Epidermal melanocyte (primary cell): ENCODE measurements at regions not wholly inside any gene's neighbourhood (a gene's known extent, or its start where the extent isn't known, plus 50 kb on each side); places are given as distances from the start of the nearest gene placed in this dataset.

Experiments used
- DNase-seq: peaks from one replicate; pipeline ENCODE4 v3.0.0; 2011; ENCODE audit warnings: low spot score; ENCODE audit not compliant: insufficient read length

GRCh38 chr4:155616117-155616516 is 50.5 kb upstream of the GUCY1A1 start:
- DNase-seq, result no peak

DNA sequence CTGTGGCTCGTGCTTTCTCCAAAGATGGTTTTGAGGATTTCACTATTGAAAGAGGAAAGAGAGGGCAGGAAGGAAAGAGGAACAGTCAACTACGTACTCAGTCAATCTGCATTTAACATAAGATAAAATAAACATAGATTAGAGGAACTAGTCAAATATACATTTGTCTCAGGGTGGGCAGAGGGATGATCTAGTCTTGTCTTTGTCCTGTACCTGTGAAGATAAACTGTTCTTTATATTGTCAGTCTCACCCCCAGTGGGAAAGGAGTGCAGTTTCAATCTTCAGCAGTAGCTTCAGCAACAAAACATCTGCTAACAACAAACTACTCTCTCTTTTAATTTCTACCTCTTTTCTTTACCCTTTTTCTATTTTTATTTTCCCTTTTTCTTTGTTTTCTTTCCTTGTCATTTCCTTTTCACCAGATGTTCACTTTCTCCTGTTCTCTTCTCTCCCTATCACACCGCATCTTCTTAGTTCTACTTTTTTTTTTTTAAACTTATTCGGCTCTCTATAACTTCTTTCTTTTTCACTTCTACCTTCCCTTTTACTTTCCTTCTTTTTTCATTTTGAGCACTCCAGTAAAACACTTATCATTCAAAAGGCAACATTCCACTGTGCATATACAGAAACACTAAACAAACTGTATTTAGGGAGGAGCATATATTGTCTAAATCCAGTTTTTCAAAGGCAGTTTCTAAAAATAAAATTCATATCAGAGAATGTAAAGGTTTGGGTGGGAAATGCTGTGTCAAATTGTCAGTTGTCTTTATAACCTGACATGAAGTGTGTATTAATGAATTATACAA is 51.4 kb upstream of the GUCY1A1 start:
- DNase-seq, result no peak

- DNase-seq, result no peak
Observed at GRCh38 chr4:155614111-155614762, 52.4 kb upstream of the GUCY1A1 start.

DNA sequence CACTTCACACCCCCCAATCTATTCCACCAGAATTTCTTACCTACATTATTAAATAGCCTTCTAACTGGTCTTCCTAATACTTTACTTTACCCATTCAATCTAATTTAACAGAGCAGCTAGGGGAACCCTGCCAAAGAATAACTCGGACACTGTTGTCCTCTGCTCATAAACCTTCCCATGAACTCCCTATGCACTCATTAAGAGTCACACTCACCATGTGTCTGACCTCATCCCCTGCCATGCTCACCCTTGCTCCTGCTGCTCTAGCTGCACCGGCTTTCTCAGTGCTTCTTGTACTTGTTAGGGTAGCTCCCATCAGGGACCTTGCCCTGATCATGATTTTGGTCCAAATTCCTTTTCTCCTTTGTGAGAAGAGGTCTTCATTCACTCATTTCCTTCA is 54.6 kb upstream of the GUCY1A1 start:
- no peak for DNase-seq

- DNase-seq, result no peak
Observed at GRCh38 chr4:155611501-155611900, 55.1 kb upstream of the GUCY1A1 start.

GRCh38 chr4:155610143-155610542 is 56.5 kb upstream of the GUCY1A1 start:
- DNase-seq, result no peak

DNA sequence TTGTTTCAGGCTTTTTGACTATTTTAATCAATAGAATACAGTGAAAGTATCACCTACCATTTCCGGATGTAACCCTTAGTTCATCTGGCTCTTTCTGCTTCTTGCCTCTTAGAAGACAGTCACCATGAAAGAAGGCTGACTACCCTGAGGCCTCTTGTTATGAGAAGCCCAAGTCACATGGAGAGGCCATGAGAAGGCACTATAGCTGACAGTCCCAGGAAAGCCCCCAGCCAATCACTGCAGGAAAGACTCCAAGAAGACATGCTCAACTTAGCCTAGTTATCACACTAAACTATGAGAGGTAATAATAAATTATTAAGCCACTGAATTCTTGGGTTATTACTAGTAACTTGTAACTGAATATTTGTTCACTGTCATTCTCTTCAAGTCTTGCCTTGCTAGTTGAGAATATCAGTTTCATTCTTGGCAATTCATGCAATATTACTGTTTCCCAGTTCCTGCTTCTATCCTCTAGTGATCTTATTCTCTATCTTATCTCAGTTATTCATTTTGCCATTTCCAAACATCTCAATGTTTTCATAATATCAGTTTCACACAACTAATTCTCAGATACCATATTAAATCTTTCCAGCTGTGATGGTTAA is 57.1 kb upstream of the GUCY1A1 start:
- DNase-seq, result no peak

DNA sequence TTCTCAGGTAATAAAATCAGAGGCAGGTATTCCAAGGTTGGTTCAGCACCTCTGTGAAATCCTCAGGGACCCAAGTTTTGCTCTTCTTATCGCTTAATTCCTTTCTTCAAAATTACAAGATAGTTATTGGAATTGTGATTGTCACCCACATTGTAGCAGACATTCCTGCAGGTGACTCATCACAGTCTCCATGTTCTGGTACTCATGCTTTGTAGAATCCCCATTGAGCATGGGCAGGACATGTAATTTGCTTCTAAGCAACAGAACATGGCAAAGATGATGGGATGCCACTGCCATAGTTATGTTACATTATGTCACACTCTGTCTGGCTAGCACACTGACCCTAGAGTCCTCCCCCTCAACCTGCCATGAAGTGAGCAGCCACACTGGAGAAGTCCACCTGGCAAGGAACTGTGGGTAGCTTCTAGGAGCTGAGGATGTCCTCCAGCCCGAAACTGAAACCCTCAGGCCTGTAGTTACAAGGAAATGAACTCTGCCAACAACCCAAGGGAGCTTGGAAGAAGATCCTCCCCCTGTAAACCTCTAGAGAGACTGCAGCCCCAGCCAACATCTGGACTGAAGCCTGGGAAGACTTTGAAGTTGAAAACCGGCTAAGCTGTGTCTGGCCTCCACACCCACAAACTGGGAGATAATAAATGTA is 58.3 kb upstream of the GUCY1A1 start:
- DNase-seq, result no peak

GRCh38 chr4:155607481-155607880 is 59.2 kb upstream of the GUCY1A1 start:
- no peak for DNase-seq

DNA sequence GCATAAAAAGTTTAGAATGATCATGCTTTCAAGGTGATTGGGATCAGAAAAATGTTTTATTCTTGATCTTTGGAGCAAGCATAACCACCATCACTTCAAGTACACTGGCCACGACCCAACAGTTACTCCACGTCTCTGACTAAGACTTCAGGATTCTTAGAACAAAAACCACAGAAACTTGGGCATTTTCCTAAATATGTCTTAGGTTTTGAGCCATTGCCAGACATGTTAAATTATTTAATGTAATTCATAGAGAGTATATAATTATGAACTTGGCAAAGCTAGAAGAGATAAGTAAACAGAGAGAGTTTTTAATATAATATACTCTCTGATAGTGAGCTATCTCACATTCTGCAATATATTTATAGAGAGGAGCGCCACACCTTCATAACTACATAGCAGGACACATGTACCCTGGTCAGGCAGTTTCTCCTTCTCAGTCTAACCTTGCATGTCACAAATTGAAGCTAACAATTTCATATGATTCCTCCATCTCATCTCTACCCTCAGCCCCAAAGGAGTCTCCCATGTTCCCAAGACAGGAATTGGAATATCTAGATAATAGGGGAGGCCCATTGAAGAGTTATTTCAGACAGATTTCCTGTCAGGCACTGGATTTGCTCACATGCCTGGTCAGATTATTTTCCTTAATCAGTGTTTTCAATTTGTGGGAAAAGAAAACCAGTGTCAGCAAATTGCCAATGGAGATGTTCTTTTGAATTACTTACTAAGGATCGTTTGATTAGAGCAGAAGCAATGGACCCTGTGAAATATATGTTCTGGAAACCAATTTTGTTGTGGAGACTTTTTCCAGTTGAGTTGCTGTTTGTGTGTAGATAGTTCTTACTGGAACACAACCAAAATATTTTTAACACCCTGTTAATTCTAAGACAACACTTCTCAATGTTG is 61.7 kb upstream of the GUCY1A1 start:
- no peak for DNase-seq

DNA sequence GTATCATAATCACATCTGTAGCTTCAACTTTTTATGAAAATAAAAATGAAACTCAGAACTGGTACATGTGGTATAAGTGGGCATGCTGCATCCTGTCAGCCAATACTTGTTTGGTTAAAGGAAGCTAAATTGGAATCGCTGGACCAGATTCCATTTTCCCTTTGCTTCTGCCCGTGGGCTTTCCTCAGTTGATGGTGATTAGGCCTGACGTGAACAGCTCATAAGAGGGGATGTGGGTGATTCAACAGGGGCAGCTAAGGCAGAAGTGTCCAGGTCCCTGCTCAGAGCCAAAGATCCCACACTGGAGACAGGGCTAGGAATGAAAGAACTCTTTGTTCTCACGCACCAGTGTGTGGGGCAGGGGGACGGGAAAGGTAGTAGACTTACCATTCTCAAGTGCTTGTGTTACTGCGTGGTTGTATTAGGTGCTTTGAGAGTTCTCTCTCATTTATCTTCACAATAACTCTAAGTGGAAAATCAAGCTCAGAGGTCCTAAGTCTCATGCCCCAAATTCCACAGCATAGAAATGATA is 63.2 kb upstream of the GUCY1A1 start:
- no peak for DNase-seq

DNA sequence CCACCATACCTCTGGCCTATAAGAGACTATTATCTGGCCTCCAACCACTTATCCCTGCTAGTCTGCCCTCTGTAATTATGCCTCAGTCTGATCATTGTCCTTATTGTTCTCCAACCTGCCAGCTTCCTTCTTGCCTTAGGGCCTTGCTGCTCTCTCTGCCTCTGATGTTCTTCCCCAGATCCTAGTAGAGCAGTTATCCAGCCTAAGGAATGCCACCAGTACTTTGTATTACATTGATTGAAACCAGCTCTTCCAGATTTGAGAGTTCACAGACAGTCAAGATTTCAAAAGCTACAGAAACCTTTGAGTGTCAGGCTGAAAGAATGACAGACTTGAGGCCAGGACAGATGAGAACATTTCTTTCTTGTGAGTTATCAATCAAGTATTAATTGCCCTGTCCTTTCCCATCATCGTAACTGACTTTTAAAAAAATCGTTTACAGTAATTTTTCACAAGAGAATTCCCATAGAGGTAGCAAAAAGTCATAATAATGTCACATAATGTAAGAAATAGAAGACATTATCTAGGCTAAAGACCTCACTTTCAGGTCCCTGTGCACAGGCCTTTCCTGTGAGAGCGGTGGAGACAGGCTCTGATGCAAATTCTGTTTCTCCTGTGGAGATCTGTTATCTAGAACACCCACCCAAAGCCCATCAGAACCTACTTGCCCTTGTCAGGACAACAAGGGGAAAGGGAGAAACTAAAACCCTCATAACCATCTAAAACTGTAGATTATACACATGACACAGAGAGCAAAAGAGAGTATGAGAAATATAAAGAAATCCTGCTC is 64.1 kb upstream of the GUCY1A1 start:
- no peak for DNase-seq

GRCh38 chr4:155600244-155600643 is 66.4 kb upstream of the GUCY1A1 start:
- DNase-seq, result no peak

DNA sequence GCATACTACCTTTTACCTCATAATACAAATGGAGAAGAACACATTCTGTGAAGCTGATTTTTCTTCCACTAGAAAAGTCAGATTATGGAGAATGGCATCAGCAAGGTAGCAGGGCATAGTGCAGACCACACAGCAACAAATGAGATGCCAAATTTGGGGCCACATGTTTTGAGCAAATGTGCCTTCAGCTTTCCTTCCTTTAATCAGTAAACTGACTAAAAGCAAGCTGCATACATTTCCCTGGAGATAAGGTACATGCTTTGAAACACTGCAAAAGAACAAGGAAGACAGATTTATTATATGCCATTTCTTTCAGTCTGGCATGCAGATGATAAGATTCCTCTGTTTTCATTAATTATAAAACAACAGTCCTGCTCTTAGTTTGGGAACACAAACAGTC is 67.1 kb upstream of the GUCY1A1 start:
- DNase-seq, result no peak

DNA sequence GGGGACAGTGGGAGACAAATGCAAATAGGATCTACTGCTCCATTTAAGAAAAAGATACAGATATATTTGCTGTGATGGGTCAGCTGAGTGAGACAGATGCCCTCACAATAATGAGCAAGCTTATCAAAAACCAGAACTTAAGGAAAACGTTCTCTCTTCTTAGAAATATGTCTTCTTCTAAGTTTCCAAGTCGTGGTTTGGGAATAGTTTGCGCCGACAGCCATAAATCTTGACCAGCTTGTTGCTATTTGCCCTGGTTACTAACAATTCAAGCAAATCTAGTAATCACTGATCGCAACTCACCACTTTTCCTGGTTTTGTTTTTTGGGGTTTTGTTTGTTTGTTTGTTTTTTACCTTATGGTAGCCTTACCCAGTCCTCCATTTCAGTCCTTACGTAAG is 67.6 kb upstream of the GUCY1A1 start:
- DNase-seq, result no peak

DNA sequence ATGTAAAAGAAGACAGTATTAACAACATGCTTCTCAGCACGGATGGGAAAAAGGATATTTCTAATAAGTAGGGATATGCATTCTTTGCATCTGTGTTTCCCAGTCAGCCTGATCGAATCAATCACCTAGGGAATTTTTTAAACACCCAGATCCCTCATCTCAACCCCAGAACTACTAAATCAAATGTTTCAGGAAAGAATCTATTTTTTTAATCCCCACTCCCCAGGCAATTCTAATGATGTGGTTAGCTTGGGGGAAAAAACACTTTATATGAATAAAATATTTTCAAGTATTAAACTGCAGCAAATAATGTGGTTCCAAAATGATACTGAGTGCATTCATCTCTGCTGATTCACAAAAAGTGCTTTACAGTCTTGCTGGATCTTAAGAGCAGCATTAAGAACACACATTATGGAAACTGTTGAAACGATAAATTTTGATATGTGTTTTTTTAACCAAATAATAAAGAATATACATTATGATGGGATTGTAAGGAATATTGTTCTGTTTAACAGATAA is 68.7 kb upstream of the GUCY1A1 start:
- DNase-seq, result no peak

DNA sequence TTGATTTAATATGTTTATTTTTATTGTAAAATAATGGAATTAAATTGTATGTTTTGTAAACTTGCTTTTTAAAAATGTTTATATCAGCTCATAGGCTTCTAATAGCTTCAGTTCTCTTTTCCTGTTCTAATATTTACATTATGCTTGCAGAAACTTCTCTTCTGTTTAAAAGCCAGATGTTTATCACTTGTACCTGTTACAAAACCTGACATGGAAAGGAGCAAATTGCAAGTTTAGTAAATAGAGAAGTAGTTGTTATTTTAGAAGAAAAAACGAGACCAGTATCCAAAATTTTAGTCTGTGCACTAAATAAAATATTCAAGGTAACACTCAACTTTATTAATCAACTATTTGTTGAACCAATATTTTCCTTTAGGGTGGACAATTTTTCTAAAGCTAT is 69.4 kb upstream of the GUCY1A1 start:
- no peak for DNase-seq

- no peak for DNase-seq
Observed at GRCh38 chr4:155593793-155594192, 72.9 kb upstream of the GUCY1A1 start.

- no peak for DNase-seq
Observed at GRCh38 chr4:155592938-155593297, 73.7 kb upstream of the GUCY1A1 start.
